ENCODE measurements at regions not wholly inside any gene's neighbourhood (a gene's known extent, or its start where the extent isn't known, plus 50 kb on each side); places are given as distances from the start of the nearest gene placed in this dataset.

DNA sequence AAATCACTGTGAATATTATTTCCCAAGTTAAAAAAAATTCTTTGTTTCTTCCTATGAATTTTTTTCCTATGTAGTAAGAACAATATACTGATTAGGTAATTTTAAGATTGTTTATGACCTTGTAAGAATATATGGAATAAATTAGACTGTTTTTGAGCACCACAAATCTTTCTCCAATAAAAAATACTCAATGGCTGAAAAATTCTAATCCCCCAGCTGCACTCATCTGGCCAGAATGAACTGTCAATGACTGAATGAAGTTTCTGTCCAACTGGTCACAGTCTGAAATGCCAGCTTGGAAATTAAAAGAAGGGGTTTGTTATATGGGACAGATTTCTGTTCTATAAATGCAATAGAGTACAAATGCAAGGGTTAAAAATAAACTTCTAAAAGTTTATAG lies 569.5 kb upstream of the SEMA6A start (continued):
- TF ChIP-seq, protein P1, sequence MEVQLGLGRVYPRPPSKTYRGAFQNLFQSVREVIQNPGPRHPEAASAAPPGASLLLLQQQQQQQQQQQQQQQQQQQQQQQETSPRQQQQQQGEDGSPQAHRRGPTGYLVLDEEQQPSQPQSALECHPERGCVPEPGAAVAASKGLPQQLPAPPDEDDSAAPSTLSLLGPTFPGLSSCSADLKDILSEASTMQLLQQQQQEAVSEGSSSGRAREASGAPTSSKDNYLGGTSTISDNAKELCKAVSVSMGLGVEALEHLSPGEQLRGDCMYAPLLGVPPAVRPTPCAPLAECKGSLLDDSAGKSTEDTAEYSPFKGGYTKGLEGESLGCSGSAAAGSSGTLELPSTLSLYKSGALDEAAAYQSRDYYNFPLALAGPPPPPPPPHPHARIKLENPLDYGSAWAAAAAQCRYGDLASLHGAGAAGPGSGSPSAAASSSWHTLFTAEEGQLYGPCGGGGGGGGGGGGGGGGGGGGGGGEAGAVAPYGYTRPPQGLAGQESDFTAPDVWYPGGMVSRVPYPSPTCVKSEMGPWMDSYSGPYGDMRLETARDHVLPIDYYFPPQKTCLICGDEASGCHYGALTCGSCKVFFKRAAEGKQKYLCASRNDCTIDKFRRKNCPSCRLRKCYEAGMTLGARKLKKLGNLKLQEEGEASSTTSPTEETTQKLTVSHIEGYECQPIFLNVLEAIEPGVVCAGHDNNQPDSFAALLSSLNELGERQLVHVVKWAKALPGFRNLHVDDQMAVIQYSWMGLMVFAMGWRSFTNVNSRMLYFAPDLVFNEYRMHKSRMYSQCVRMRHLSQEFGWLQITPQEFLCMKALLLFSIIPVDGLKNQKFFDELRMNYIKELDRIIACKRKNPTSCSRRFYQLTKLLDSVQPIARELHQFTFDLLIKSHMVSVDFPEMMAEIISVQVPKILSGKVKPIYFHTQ (CRISPR knock-in tag; IDR thresholded peaks at IDR 0.05), result no peak
- TF ChIP-seq SMAD3 (CRISPR knock-in tag; IDR thresholded peaks at IDR 0.05; ENCODE audit: borderline replicate concordance), result no peak
- no peak for TF ChIP-seq MYBL2 (CRISPR knock-in tag; IDR thresholded peaks at IDR 0.05)
- TF ChIP-seq ESRRA (CRISPR knock-in tag; IDR thresholded peaks at IDR 0.05; ENCODE audit: borderline replicate concordance), result no peak
- TF ChIP-seq, protein P2, sequence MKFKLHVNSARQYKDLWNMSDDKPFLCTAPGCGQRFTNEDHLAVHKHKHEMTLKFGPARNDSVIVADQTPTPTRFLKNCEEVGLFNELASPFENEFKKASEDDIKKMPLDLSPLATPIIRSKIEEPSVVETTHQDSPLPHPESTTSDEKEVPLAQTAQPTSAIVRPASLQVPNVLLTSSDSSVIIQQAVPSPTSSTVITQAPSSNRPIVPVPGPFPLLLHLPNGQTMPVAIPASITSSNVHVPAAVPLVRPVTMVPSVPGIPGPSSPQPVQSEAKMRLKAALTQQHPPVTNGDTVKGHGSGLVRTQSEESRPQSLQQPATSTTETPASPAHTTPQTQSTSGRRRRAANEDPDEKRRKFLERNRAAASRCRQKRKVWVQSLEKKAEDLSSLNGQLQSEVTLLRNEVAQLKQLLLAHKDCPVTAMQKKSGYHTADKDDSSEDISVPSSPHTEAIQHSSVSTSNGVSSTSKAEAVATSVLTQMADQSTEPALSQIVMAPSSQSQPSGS (CRISPR knock-in tag; IDR thresholded peaks at IDR 0.05; ENCODE audit: borderline replicate concordance, low read depth), result no peak

DNA sequence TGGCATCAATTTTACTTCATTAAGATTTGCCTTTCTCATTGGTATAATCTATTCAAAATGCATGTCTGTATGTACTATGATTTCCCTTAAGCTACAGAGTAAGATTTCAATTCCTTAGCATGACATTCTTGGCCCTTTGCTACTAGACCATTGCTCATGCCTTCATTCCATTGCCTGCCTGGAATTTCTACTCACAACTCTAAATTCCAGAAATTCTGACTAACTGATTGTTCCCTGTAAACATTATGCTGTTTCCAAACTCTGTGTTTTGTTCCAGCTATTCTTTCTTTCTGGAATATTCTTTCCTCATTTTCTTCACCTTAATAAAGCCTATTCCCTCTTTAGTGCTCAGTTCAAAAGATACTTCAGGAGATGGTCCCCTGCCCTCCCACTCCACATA lies 568.8 kb upstream of the SEMA6A start:
- Mint-ChIP-seq H3K4me1 (peaks cover 15% of the 10 kb centered on the region), H3K9me3 (no peaks in the 10 kb centered on the region), H3K4me3 (no peak overlapping the region), H3K36me3 (no peaks in the 10 kb centered on the region), H3K27ac (no peak overlapping the region), H3K27me3 (ENCODE audit: low read depth) (no peaks in the 10 kb centered on the region)
- DNase-seq (ENCODE audit: low spot score), result no peak
- CTCF ChIA-PET, result no interaction called here
- ATAC-seq, result no peak
- TF ChIP-seq ZNF671 (CRISPR knock-in tag; IDR thresholded peaks at IDR 0.05) (no peak), GRHL2 (CRISPR knock-in tag; IDR thresholded peaks at IDR 0.05; ENCODE audit: insufficient replicate concordance, severe bottlenecking) (no peak), CBFB (CRISPR knock-in tag; IDR thresholded peaks at IDR 0.05; ENCODE audit: low read depth) (no peak)
- TF ChIP-seq, protein P3, sequence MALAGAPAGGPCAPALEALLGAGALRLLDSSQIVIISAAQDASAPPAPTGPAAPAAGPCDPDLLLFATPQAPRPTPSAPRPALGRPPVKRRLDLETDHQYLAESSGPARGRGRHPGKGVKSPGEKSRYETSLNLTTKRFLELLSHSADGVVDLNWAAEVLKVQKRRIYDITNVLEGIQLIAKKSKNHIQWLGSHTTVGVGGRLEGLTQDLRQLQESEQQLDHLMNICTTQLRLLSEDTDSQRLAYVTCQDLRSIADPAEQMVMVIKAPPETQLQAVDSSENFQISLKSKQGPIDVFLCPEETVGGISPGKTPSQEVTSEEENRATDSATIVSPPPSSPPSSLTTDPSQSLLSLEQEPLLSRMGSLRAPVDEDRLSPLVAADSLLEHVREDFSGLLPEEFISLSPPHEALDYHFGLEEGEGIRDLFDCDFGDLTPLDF (CRISPR knock-in tag; IDR thresholded peaks at IDR 0.05), result no peak
- POLR2A ChIA-PET, result no interaction called here

DNA sequence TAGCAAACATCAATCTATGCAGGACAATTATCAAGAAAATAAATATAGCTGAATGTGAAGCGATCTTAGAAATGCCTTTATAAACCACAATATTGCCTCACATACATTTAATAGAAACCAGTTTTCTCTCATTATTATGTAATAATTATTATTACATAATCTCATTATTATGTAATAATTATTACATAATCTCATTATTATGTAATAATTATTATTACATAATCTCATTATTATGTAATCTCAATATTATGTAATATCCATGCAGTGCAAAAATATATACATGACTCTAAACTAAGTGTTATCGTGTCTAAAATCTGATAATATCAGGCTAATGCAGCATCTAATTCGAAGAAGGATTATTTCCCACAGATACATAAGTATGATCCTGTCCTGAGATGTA lies 563.9 kb upstream of the SEMA6A start:
- POLR2A ChIA-PET, result no interaction called here

DNA sequence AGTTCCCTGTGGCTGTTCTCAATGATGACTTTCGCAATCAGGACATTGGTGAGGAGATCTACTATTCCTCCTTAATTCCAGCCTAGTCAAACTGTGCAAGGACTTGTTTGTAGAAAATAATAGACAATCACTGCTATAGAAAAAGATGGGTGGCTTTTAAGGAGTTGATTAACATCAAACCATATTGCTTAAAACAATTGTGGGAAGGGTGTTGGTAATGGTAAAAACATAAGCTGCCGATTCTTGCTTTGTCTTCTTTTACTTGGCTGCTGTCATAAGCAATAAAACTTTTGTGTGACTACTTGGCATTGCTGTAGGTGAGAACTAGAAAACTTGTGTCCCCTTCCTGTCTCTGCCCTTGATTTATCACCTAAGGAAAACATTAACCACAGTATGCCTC lies 561.2 kb upstream of the SEMA6A start:
- Mint-ChIP-seq H3K9me3 (no peaks in the 10 kb centered on the region), H3K4me1 (peaks cover 10% of the 10 kb centered on the region; the same call in 1 of the 2 replicates), H3K27me3 (ENCODE audit: low read depth) (no peaks in the 10 kb centered on the region), H3K4me3 (no peak overlapping the region), H3K27ac (no peak overlapping the region), H3K36me3 (no peaks in the 10 kb centered on the region)
- ATAC-seq, result no peak
- ChIA-PET POLR2A (no interaction called here), CTCF (no interaction called here)
- no peak for DNase-seq (ENCODE audit: low spot score)
- no peak for TF ChIP-seq ZNF396 (CRISPR knock-in tag; IDR thresholded peaks at IDR 0.05; ENCODE audit: borderline replicate concordance)
- TF ChIP-seq ETV6 (CRISPR knock-in tag; IDR thresholded peaks at IDR 0.05), result no peak
- TF ChIP-seq, protein P4, sequence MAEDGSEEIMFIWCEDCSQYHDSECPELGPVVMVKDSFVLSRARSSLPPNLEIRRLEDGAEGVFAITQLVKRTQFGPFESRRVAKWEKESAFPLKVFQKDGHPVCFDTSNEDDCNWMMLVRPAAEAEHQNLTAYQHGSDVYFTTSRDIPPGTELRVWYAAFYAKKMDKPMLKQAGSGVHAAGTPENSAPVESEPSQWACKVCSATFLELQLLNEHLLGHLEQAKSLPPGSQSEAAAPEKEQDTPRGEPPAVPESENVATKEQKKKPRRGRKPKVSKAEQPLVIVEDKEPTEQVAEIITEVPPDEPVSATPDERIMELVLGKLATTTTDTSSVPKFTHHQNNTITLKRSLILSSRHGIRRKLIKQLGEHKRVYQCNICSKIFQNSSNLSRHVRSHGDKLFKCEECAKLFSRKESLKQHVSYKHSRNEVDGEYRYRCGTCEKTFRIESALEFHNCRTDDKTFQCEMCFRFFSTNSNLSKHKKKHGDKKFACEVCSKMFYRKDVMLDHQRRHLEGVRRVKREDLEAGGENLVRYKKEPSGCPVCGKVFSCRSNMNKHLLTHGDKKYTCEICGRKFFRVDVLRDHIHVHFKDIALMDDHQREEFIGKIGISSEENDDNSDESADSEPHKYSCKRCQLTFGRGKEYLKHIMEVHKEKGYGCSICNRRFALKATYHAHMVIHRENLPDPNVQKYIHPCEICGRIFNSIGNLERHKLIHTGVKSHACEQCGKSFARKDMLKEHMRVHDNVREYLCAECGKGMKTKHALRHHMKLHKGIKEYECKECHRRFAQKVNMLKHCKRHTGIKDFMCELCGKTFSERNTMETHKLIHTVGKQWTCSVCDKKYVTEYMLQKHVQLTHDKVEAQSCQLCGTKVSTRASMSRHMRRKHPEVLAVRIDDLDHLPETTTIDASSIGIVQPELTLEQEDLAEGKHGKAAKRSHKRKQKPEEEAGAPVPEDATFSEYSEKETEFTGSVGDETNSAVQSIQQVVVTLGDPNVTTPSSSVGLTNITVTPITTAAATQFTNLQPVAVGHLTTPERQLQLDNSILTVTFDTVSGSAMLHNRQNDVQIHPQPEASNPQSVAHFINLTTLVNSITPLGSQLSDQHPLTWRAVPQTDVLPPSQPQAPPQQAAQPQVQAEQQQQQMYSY (CRISPR knock-in tag; IDR thresholded peaks at IDR 0.05), result no peak
- TF ChIP-seq GABPB1 (CRISPR knock-in tag; IDR thresholded peaks at IDR 0.05), result no peak
- TF ChIP-seq ZNF121 (CRISPR knock-in tag; IDR thresholded peaks at IDR 0.05), result no peak
- TF ChIP-seq, protein P5, sequence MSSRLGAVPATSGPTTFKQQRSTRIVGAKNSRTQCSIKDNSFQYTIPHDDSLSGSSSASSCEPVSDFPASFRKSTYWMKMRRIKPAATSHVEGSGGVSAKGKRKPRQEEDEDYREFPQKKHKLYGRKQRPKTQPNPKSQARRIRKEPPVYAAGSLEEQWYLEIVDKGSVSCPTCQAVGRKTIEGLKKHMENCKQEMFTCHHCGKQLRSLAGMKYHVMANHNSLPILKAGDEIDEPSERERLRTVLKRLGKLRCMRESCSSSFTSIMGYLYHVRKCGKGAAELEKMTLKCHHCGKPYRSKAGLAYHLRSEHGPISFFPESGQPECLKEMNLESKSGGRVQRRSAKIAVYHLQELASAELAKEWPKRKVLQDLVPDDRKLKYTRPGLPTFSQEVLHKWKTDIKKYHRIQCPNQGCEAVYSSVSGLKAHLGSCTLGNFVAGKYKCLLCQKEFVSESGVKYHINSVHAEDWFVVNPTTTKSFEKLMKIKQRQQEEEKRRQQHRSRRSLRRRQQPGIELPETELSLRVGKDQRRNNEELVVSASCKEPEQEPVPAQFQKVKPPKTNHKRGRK (CRISPR knock-in tag; IDR thresholded peaks at IDR 0.05; ENCODE audit: borderline replicate concordance), result no peak
- TF ChIP-seq SP1 (CRISPR knock-in tag; conservative IDR thresholded peaks at IDR 0.05), result no peak
- TF ChIP-seq, protein P6, sequence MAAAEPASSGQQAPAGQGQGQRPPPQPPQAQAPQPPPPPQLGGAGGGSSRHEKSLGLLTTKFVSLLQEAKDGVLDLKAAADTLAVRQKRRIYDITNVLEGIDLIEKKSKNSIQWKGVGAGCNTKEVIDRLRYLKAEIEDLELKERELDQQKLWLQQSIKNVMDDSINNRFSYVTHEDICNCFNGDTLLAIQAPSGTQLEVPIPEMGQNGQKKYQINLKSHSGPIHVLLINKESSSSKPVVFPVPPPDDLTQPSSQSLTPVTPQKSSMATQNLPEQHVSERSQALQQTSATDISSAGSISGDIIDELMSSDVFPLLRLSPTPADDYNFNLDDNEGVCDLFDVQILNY (CRISPR knock-in tag; IDR thresholded peaks at IDR 0.05), result no peak
- TF ChIP-seq, protein P7, sequence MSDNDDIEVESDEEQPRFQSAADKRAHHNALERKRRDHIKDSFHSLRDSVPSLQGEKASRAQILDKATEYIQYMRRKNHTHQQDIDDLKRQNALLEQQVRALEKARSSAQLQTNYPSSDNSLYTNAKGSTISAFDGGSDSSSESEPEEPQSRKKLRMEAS (CRISPR knock-in tag; IDR thresholded peaks at IDR 0.05), result no peak

More for the DNA sequence above, 563.9 kb upstream of the SEMA6A start:
- Mint-ChIP-seq H3K4me3 (no peak overlapping the region), H3K4me1 (peaks cover 15% of the 10 kb centered on the region), H3K9me3 (no peaks in the 10 kb centered on the region), H3K27me3 (ENCODE audit: low read depth) (no peaks in the 10 kb centered on the region), H3K27ac (no peak overlapping the region), H3K36me3 (no peaks in the 10 kb centered on the region)
- DNase-seq (ENCODE audit: low spot score) (no peak), ATAC-seq (no peak)
- CTCF ChIA-PET, result no interaction called here
- TF ChIP-seq ZNF263 (CRISPR knock-in tag; IDR thresholded peaks at IDR 0.05; ENCODE audit: low read depth), result no peak
- TF ChIP-seq TCF7 (CRISPR knock-in tag; IDR thresholded peaks at IDR 0.05; ENCODE audit: low read depth), result no peak
- TF ChIP-seq SMAD4 (CRISPR knock-in tag; IDR thresholded peaks at IDR 0.05), result no peak
- TF ChIP-seq JUN (CRISPR knock-in tag; IDR thresholded peaks at IDR 0.05), result no peak
- TF ChIP-seq ETV6 (CRISPR knock-in tag; IDR thresholded peaks at IDR 0.05), result no peak
- no peak for TF ChIP-seq ZNF317 (CRISPR knock-in tag; IDR thresholded peaks at IDR 0.05; ENCODE audit: borderline replicate concordance, low read depth)
